Testis (tissue), 2 donors: ENCODE measurements at regions not wholly inside any gene's neighbourhood (a gene's known extent, or its start where the extent isn't known, plus 50 kb on each side); places are given as distances from the start of the nearest gene placed in this dataset.

Source experiments
- DNase-seq: peaks from one replicate; pipeline ENCODE4 v3.0.0-alpha.2; 2019
- H3K27ac ChIP-seq, 2 donors: fragments of 200-600 bp; sonication (generic); one replicate each; pipeline ENCODE4 v1.5.1; 2019
- H3K27me3 ChIP-seq: fragments of 200-600 bp; sonication (generic); one replicate; pipeline ENCODE4 v1.5.1; 2019
- H3K36me3 ChIP-seq: fragments of 200-600 bp; sonication (generic); one replicate; pipeline ENCODE4 v1.5.1; 2017; ENCODE audit warnings: low read depth; ENCODE audit errors: missing control alignments
- H3K4me1 ChIP-seq: fragments of 200-600 bp; sonication (generic); one replicate; pipeline ENCODE4 v1.5.1; 2019
- H3K4me3 ChIP-seq, 2 donors: fragments of 200-600 bp; sonication (generic); one replicate each; pipeline ENCODE4 v1.5.1; 2017 to 2019
- H3K9me3 ChIP-seq: fragments of 200-600 bp; sonication (generic); one replicate; pipeline ENCODE4 v1.5.1; 2017
- POLR2A ChIP-seq: fragments of 450-650 bp; IDR thresholded peaks from one replicate; pipeline ENCODE4 v1.6.1; 2017; ENCODE audit warnings: antibody characterized with exemption, mild to moderate bottlenecking, moderate library complexity
- WGBS, 2 donors: methylation state at CpG; one replicate each; pipeline ENCODE4 v1.1.5; 2018; 5-methylcytosine and 5-hydroxymethylcytosine counted together
- intact Hi-C: fragments of 100-400 bp; cut with DNase I; formaldehyde crosslinking; loops from one replicate; pipeline ENCODE4 v1.15.1; 2023; ENCODE audit warnings: low total_unique reads
- TF ChIP-seq, protein P1 (sequence below), 3 experiments: fragments of 450-650 bp in 2 of 3; fragments of 200-600 bp in 1 of 3; sonication (generic) in 1 of 3; IDR thresholded peaks; one replicate each; pipeline ENCODE4 v1.5.1; 2016 to 2019; ENCODE audit warnings: antibody characterized with exemption in 3 of 3, mild to moderate bottlenecking in 2 of 3, moderate library complexity in 1 of 3

DNA sequence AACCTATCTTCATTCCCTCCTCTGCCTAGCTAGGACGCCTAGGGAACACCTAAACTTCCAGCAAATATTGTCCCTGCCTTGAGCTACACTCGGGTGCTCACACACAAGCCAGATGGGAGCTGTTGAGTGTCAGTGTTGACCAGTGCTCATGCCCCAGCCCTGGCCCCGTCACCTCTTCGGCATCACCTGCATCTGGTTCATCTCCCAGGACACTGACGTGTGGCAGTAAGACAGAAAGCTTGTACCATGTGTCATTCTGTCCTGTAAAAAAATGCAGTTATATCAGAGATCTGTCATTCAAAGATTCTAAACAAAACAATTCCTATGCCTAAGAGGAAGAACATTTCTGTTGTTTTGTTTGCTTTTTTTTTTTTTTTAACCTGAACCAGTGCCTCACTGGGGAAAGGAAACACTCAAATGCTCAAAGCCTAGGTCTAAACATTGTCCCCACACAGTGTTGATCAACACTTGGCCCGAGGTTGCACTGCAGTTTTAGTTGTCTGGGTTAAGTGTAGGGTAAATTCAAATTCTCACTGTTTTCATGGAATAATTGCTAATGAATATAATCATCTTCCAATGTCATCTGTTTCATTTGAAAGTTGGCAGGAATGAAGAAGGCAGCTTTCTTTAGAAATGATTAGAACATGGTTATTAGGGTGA lies 102.7 kb upstream of the SASH1 start:
- Histone ChIP-seq H3K36me3 (no peaks in the 10 kb centered on the region), H3K4me1 (peaks cover 24% of the 10 kb centered on the region), H3K4me3 (no peak overlapping the region), H3K9me3 (no peaks in the 10 kb centered on the region), H3K27ac (no peak overlapping the region), H3K27me3 (no peaks in the 10 kb centered on the region)
- 80 to 85% methylated on average over 6 of the region's 6 CpGs for WGBS, 2 donors
- TF ChIP-seq, protein P1, sequence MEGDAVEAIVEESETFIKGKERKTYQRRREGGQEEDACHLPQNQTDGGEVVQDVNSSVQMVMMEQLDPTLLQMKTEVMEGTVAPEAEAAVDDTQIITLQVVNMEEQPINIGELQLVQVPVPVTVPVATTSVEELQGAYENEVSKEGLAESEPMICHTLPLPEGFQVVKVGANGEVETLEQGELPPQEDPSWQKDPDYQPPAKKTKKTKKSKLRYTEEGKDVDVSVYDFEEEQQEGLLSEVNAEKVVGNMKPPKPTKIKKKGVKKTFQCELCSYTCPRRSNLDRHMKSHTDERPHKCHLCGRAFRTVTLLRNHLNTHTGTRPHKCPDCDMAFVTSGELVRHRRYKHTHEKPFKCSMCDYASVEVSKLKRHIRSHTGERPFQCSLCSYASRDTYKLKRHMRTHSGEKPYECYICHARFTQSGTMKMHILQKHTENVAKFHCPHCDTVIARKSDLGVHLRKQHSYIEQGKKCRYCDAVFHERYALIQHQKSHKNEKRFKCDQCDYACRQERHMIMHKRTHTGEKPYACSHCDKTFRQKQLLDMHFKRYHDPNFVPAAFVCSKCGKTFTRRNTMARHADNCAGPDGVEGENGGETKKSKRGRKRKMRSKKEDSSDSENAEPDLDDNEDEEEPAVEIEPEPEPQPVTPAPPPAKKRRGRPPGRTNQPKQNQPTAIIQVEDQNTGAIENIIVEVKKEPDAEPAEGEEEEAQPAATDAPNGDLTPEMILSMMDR (IDR thresholded peaks at IDR 0.05) = no peak
- no peak for TF ChIP-seq POLR2A
- intact Hi-C loops = no loop called here
- no peak for DNase-seq

DNA sequence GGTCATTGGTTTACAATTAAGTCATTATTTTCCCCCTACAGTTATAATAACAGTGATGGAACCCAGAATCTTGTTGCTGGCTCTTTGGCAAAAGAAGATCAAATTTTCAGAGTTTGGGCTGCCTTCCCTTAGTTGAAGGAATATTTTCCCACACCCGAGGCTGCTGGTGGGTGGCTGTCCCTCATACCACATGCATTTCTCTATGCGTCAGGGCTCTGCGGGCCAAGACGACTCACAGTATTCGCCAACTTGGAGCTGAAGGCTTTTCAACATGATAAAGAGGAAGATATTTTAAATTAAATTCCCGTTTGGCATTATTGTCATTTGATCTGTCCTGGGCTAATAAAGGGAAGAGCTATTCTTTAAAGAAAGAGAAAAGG lies 102.2 kb upstream of the SASH1 start:
- no peaks in the 10 kb centered on the region for H3K27me3 ChIP-seq
- intact Hi-C loops = no loop called here
- peaks cover 30% of the 10 kb centered on the region for H3K4me1 ChIP-seq
- H3K9me3 ChIP-seq = no peaks in the 10 kb centered on the region
- TF ChIP-seq POLR2A = no peak
- TF ChIP-seq, protein P1 (IDR thresholded peaks at IDR 0.05) = no peak
- WGBS, 2 donors = 49 to 74% methylated on average over 6 of the region's 6 CpGs
- H3K36me3 ChIP-seq = no peaks in the 10 kb centered on the region
- no peak for DNase-seq
- H3K27ac ChIP-seq = no peak overlapping the region
- H3K4me3 ChIP-seq = no peak overlapping the region

DNA sequence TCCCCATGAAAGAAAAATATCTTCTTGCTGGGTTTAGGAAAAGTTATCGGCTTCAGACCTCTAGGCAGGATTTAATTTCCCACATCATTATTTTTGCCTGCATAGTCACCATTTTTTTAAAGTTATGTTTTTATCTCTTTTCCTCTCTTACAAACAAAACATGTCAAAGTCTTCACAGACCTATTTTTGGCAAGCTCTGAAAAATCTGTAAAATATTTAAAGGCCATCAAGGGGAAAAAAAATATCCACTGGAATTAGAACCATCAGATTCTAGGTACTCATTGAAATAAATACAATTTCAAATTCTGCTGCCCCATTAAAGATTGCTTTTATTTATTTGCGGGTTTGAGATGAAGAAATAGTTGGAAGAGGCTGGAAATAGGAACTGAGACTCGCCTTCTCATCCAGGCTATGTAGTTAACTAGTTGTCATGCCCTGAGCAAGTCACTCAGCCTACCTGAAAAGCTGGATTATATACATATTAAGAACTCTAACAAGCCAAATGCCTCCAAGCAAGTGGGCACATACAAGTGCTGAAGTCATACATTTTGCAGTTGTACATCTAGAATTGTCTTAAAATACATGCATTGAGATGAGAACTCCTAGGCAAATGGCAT lies 101.7 kb upstream of the SASH1 start:
- intact Hi-C loops = no loop called here
- no peak for DNase-seq
- WGBS, 2 donors = 58 to 74% methylated on average over 3 of the region's 3 CpGs
- Histone ChIP-seq H3K36me3 (no peaks in the 10 kb centered on the region), H3K4me1 (peaks cover 35% of the 10 kb centered on the region), H3K27me3 (no peaks in the 10 kb centered on the region), H3K9me3 (no peaks in the 10 kb centered on the region), H3K4me3 (no peak overlapping the region), H3K27ac (no peak overlapping the region)
- TF ChIP-seq POLR2A = no peak
- TF ChIP-seq, protein P1 (IDR thresholded peaks at IDR 0.05) = no peak

DNA sequence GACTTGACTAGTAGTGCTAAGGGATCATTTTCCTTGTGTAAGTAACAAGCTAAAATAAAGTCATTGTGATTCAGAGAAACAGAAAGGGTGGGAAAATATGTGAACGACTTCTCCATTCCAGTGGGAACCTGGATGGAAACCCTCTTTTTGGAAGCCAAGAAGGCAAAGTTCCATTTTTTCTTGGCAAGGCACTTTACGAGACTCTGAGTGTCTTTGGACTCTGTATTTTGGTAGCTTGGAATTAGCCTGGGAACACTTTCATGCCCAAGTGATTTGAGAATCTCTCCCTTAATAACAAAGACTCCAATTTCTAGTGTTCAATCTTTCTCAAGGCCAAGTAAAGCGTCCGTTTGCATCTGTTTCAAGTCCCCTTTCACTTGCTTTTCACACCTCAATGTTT lies 100.5 kb upstream of the SASH1 start:
- intact Hi-C loops = no loop called here
- WGBS, 2 donors = 32 to 43% methylated on average over 4 of the region's 4 CpGs
- Histone ChIP-seq H3K9me3 (no peaks in the 10 kb centered on the region), H3K4me1 (peaks cover 38% of the 10 kb centered on the region), H3K36me3 (no peaks in the 10 kb centered on the region), H3K4me3 (no peak overlapping the region), H3K27ac (no peak overlapping the region), H3K27me3 (no peaks in the 10 kb centered on the region)
- TF ChIP-seq, protein P1 (IDR thresholded peaks at IDR 0.05) = no peak
- TF ChIP-seq POLR2A = no peak
- peak; percentile 26 for DNase-seq
